ENCODE measurements at regions not wholly inside any gene's neighbourhood (a gene's known extent, or its start where the extent isn't known, plus 50 kb on each side); places are given as distances from the start of the nearest gene placed in this dataset.
"Not testable (repeated sequence)": the region's sequence is repeated elsewhere in the genome, so short reads cannot be mapped to it uniquely, and the experiment has no call there.

- H3K27me3 ChIP-seq (ENCODE audit: control insufficient read depth, insufficient read depth, low read length); intact Hi-C loops (cut with DNase I); H3K9me3 ChIP-seq (ENCODE audit: control insufficient read depth in 2 of 3, insufficient read depth in 1 of 3, low read length in 3 of 3); DNase-seq; H3K36me3 ChIP-seq (ENCODE audit: control insufficient read depth in 2 of 3, insufficient read depth in 3 of 3, low read length in 3 of 3); FAIRE-seq; H3K4me1 ChIP-seq (ENCODE audit: control insufficient read depth in 2 of 3, insufficient read depth in 2 of 3, low read depth in 1 of 3, low read length in 3 of 3); H3K27ac ChIP-seq (ENCODE audit: low read depth in 2 of 2, low read length in 2 of 2); H3K4me3 ChIP-seq (ENCODE audit: low read length in 3 of 3); H3K9ac ChIP-seq (ENCODE audit: low read length in 3 of 3): not testable (repeated sequence)
Measured at GRCh38 chr9:62686313-62686712, 1496.5 kb downstream of the SPATA31A7 start.

DNA sequence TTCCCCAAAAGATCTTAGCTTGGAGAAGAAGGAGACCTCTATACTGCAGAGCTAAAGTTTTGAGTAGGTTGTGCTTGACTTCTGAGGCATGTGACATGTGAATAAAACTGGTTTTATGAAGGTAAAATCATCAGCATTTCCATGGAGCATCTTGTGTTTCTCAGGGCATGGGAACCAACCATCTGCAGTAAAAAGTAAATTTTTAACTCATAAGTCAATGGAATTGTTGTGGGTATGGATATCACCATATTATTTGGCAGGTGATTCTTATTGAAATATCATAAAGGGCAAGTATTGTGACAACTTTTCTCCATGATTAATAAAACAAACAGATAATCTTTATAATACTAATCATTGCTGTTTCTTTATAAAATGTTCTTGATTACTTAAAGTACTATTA lies 1503.2 kb downstream of the SPATA31A7 start:
- FAIRE-seq; H3K9ac ChIP-seq (ENCODE audit: low read length in 3 of 3); H3K4me1 ChIP-seq (ENCODE audit: control insufficient read depth in 2 of 3, insufficient read depth in 2 of 3, low read depth in 1 of 3, low read length in 3 of 3); intact Hi-C loops (cut with DNase I); H3K27me3 ChIP-seq (ENCODE audit: control insufficient read depth, insufficient read depth, low read length); H3K4me3 ChIP-seq (ENCODE audit: low read length in 3 of 3); H3K27ac ChIP-seq (ENCODE audit: low read depth in 2 of 2, low read length in 2 of 2); DNase-seq; H3K36me3 ChIP-seq (ENCODE audit: control insufficient read depth in 2 of 3, insufficient read depth in 3 of 3, low read length in 3 of 3); H3K9me3 ChIP-seq (ENCODE audit: control insufficient read depth in 2 of 3, insufficient read depth in 1 of 3, low read length in 3 of 3): not testable (repeated sequence)

DNA sequence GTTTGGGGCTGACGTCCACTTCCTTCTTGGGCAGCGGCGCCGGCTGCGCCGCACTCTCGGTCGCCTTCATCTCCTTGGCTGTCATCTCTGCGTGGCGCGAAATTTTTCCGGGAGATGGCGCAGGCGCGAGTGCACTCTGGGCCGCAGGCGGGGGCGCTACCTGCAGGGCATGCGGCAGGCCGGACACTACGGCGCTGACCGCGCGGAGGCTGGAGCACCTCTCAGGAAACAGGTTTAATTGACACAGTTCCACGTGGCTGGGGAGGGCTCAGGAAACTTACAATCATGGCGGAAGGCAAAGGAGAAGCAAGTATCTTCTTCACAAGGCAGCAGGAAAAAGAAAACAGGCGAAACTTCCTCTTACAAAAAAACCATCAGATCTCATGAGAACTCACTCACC lies 1521.5 kb downstream of the SPATA31A7 start:
- H3K4me3 ChIP-seq (ENCODE audit: low read length in 3 of 3); H3K4me1 ChIP-seq (ENCODE audit: control insufficient read depth in 2 of 3, insufficient read depth in 2 of 3, low read depth in 1 of 3, low read length in 3 of 3); FAIRE-seq; H3K27ac ChIP-seq (ENCODE audit: low read depth in 2 of 2, low read length in 2 of 2); H3K27me3 ChIP-seq (ENCODE audit: control insufficient read depth, insufficient read depth, low read length); H3K9me3 ChIP-seq (ENCODE audit: control insufficient read depth in 2 of 3, insufficient read depth in 1 of 3, low read length in 3 of 3); H3K36me3 ChIP-seq (ENCODE audit: control insufficient read depth in 2 of 3, insufficient read depth in 3 of 3, low read length in 3 of 3); H3K9ac ChIP-seq (ENCODE audit: low read length in 3 of 3); intact Hi-C loops (cut with DNase I): not testable (repeated sequence)
- peak in 1 of 5 donors; percentile 26 for DNase-seq

- H3K27ac ChIP-seq (ENCODE audit: low read depth in 2 of 2, low read length in 2 of 2); FAIRE-seq; H3K36me3 ChIP-seq (ENCODE audit: control insufficient read depth in 2 of 3, insufficient read depth in 3 of 3, low read length in 3 of 3); intact Hi-C loops (cut with DNase I); H3K4me1 ChIP-seq (ENCODE audit: control insufficient read depth in 2 of 3, insufficient read depth in 2 of 3, low read depth in 1 of 3, low read length in 3 of 3); H3K4me3 ChIP-seq (ENCODE audit: low read length in 3 of 3); H3K27me3 ChIP-seq (ENCODE audit: control insufficient read depth, insufficient read depth, low read length); H3K9me3 ChIP-seq (ENCODE audit: control insufficient read depth in 2 of 3, insufficient read depth in 1 of 3, low read length in 3 of 3); DNase-seq; H3K9ac ChIP-seq (ENCODE audit: low read length in 3 of 3): not testable (repeated sequence)
Measured at GRCh38 chr9:62725580-62725979, 1535.7 kb downstream of the SPATA31A7 start.

DNA sequence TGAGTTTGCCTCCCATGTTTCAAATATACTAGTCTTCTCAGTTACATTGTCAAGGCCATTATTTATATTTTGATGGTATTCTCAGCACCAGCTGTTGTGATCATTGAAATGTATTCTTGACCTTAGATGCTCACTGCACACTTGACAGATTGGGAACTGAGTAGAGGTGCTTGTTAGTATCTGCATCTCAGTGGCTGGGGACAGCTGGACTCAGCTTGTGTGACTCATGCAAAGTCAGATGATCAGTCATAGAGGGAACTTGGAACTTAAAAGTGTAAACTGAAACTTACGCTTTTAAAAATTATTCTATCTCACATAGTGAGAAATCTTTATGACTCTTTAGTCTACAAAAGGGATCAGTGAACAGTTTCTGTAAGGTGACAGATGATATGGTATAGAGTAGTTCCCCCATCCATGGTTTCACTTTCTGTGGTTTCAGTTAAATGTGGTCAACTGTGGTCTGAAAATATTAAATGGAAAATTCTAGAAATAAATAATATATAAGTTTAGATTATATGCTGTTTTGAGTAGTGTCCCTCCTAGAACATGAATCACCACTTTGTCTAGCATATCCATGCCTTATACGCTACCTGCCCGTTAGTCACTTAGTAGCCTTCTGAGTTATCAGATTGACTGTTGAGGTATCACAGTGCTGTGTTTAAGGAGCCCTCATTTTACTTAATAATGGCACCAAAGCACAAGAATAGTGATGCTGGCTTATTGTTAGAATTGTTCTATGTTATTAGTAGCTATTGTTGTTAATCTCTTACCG lies 1540.6 kb downstream of the SPATA31A7 start:
- intact Hi-C loops (cut with DNase I); H3K27me3 ChIP-seq (ENCODE audit: control insufficient read depth, insufficient read depth, low read length); H3K4me3 ChIP-seq (ENCODE audit: low read length in 3 of 3); H3K9ac ChIP-seq (ENCODE audit: low read length in 3 of 3); FAIRE-seq; DNase-seq; H3K36me3 ChIP-seq (ENCODE audit: control insufficient read depth in 2 of 3, insufficient read depth in 3 of 3, low read length in 3 of 3); H3K27ac ChIP-seq (ENCODE audit: low read depth in 2 of 2, low read length in 2 of 2); H3K4me1 ChIP-seq (ENCODE audit: control insufficient read depth in 2 of 3, insufficient read depth in 2 of 3, low read depth in 1 of 3, low read length in 3 of 3); H3K9me3 ChIP-seq (ENCODE audit: control insufficient read depth in 2 of 3, insufficient read depth in 1 of 3, low read length in 3 of 3): not testable (repeated sequence)

- H3K36me3 ChIP-seq (ENCODE audit: control insufficient read depth in 2 of 3, insufficient read depth in 3 of 3, low read length in 3 of 3); H3K4me1 ChIP-seq (ENCODE audit: control insufficient read depth in 2 of 3, insufficient read depth in 2 of 3, low read depth in 1 of 3, low read length in 3 of 3); DNase-seq; H3K4me3 ChIP-seq (ENCODE audit: low read length in 3 of 3); intact Hi-C loops (cut with DNase I); H3K9ac ChIP-seq (ENCODE audit: low read length in 3 of 3); FAIRE-seq; H3K27me3 ChIP-seq (ENCODE audit: control insufficient read depth, insufficient read depth, low read length); H3K9me3 ChIP-seq (ENCODE audit: control insufficient read depth in 2 of 3, insufficient read depth in 1 of 3, low read length in 3 of 3); H3K27ac ChIP-seq (ENCODE audit: low read depth in 2 of 2, low read length in 2 of 2): not testable (repeated sequence)
Measured at GRCh38 chr9:62731015-62731414, 1541.2 kb downstream of the SPATA31A7 start.

DNA sequence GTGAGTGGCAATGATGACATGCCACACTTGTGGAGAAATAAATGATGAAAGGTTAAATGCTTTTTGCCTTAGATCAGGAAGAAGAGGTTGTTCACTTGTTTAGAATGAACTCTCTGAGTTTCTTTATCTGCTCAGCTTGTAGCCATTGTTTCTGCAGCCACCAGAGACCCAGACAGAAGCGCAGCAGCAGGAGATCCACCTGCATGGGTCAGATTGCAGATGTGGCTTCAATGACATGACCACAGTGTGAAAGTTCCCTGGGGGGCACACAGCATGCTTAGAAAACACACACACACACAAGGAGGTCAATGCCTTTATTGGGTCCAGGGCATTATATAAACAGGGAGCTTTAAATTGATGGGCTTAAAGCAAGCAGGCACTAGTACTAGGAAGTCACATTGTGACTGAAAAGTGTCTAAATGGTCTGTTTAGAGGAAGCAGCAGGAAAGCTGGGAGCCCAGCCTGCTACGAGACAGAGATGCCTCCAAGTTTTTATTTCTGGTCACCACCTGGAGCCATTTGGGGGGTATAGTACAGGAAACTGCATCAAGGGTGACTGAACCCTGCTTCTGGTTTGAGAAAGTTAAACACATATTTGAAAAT lies 1547.3 kb downstream of the SPATA31A7 start:
- H3K27me3 ChIP-seq (ENCODE audit: control insufficient read depth, insufficient read depth, low read length); H3K9me3 ChIP-seq (ENCODE audit: control insufficient read depth in 2 of 3, insufficient read depth in 1 of 3, low read length in 3 of 3); H3K36me3 ChIP-seq (ENCODE audit: control insufficient read depth in 2 of 3, insufficient read depth in 3 of 3, low read length in 3 of 3); FAIRE-seq; H3K4me3 ChIP-seq (ENCODE audit: low read length in 3 of 3); H3K4me1 ChIP-seq (ENCODE audit: control insufficient read depth in 2 of 3, insufficient read depth in 2 of 3, low read depth in 1 of 3, low read length in 3 of 3); DNase-seq; H3K27ac ChIP-seq (ENCODE audit: low read depth in 2 of 2, low read length in 2 of 2); intact Hi-C loops (cut with DNase I); H3K9ac ChIP-seq (ENCODE audit: low read length in 3 of 3): not testable (repeated sequence)

GRCh38 chr9:62737915-62738314 lies 1548.1 kb downstream of the SPATA31A7 start:
- H3K27me3 ChIP-seq (ENCODE audit: control insufficient read depth, insufficient read depth, low read length); H3K9ac ChIP-seq (ENCODE audit: low read length in 3 of 3); DNase-seq; H3K4me1 ChIP-seq (ENCODE audit: control insufficient read depth in 2 of 3, insufficient read depth in 2 of 3, low read depth in 1 of 3, low read length in 3 of 3); H3K27ac ChIP-seq (ENCODE audit: low read depth in 2 of 2, low read length in 2 of 2); H3K36me3 ChIP-seq (ENCODE audit: control insufficient read depth in 2 of 3, insufficient read depth in 3 of 3, low read length in 3 of 3); FAIRE-seq; H3K9me3 ChIP-seq (ENCODE audit: control insufficient read depth in 2 of 3, insufficient read depth in 1 of 3, low read length in 3 of 3); H3K4me3 ChIP-seq (ENCODE audit: low read length in 3 of 3); intact Hi-C loops (cut with DNase I): not testable (repeated sequence)

All from kidney (tissue), 10 donors.